Kidney (tissue), 13 donors: ENCODE measurements at regions not wholly inside any gene's neighbourhood (a gene's known extent, or its start where the extent isn't known, plus 50 kb on each side); places are given as distances from the start of the nearest gene placed in this dataset.

Source experiments
- DNase-seq, 5 donors: peaks; one replicate each; pipeline ENCODE4 v3.0.0-alpha.2; 2013 to 2020
- FAIRE-seq: peaks from 2 replicates; lab custom pipeline; 2012; peaks lifted over from hg19 to GRCh38; lab: Jason Lieb, UNC
- H3K27ac ChIP-seq, 2 donors: one replicate each; pipeline ENCODE4 v1.7.0; 2013; ENCODE audit warnings: low read depth in 2 of 2, low read length in 2 of 2, inconsistent platforms in 1 of 2
- H3K27me3 ChIP-seq: one replicate; pipeline ENCODE4 v1.7.1; 2013; ENCODE audit warnings: low read length, inconsistent platforms; ENCODE audit not compliant: control insufficient read depth, insufficient read depth
- H3K36me3 ChIP-seq, 3 donors: one replicate each; pipeline versions ENCODE4 v1.7.0 to v1.7.1; 2013; ENCODE audit warnings: low read length in 3 of 3, control low read depth in 1 of 3, inconsistent platforms in 1 of 3; ENCODE audit not compliant: insufficient read depth in 3 of 3, control insufficient read depth in 2 of 3
- H3K4me1 ChIP-seq, 3 donors: one replicate each; pipeline versions ENCODE4 v1.7.0 to v1.7.1; 2013; ENCODE audit warnings: low read length in 3 of 3, inconsistent platforms in 1 of 3, low read depth in 1 of 3; ENCODE audit not compliant: control insufficient read depth in 2 of 3, insufficient read depth in 2 of 3
- H3K4me3 ChIP-seq, 3 donors: one replicate each; pipeline versions ENCODE4 v1.7.0 to v1.8.1; 2013; ENCODE audit warnings: low read length in 3 of 3, control low read depth in 1 of 3, inconsistent platforms in 1 of 3
- H3K9ac ChIP-seq, 3 donors: one replicate each; pipeline versions ENCODE4 v1.7.0 to v1.7.1; 2013; ENCODE audit warnings: low read length in 3 of 3, control low read depth in 1 of 3, inconsistent platforms in 1 of 3
- H3K9me3 ChIP-seq, 3 donors: one replicate each; pipeline versions ENCODE4 v1.7.0 to v1.7.1; 2013; ENCODE audit warnings: low read length in 3 of 3, control low read depth in 1 of 3, inconsistent platforms in 1 of 3; ENCODE audit not compliant: control insufficient read depth in 2 of 3, insufficient read depth in 1 of 3
- CTCF ChIP-seq: IDR thresholded peaks from 3 replicates; pipeline ENCODE4 v1.5.1; 2012; ENCODE audit warnings: mild to moderate bottlenecking, moderate library complexity, borderline replicate concordance; ENCODE audit not compliant: insufficient read depth; ENCODE audit errors: extremely low read depth
- intact Hi-C: fragments of 100-400 bp; cut with DNase I; formaldehyde crosslinking; loops from one replicate; pipeline ENCODE4 v1.11.1; 2022
- donor health status: control.
- donor health status: control.
- donor health status: control.
- donor health status: control.
- donor health status: control.
- donor health status: DM: yes; HTN: yes; CAD: no.
- donor health status: Normal renal cell carcinoma (clear cell type).

DNA sequence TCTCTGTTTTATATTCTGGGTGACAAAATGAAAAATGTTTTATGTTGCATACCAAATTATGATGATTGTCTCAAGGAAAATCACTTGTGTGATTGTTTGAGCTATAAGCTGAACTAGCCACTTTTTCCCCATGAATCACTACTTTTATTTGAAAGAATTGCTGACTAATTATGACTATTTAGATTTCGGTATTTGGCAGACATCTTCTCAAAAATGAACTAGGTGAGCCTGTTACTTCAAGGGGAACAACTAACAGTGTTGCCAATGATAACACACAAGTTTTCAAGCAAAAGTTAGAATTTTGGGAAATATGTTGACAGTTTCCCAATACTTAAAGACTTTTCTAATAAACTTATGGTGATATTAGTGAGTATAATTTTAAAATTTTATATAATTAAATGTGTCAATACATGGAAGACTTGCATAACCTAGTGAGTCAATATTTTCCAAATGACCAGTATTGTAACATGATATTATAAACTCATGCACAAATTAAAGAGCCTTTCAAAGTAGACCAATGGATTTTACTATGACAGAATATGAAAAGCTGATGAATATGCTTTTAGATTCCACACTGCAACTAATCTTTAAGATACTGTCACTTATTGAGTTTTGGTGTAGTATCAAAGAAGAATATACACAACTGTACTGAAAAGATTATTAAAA, 187.7 kb upstream of the GATB start:
- no peak overlapping the region for H3K27ac ChIP-seq
- no peak overlapping the region for H3K4me3 ChIP-seq
- peaks cover 0 to 5% (median 0%) of the 10 kb centered on the region in 3 donors for H3K9me3 ChIP-seq
- TF ChIP-seq CTCF = no peak
- H3K4me1 ChIP-seq = peaks cover 0 to 3% (median 0%) of the 10 kb centered on the region in 3 donors
- H3K27me3 ChIP-seq = no peaks in the 10 kb centered on the region
- no peak overlapping the region for H3K9ac ChIP-seq
- no peaks in the 10 kb centered on the region for H3K36me3 ChIP-seq
- intact Hi-C loops = no loop called here
- FAIRE-seq (no peak), DNase-seq (no peak)

GRCh38 chr4:151946718-151947117, 185.9 kb upstream of the GATB start:
- no peak overlapping the region for H3K9ac ChIP-seq
- H3K27ac ChIP-seq = no peak overlapping the region
- H3K9me3 ChIP-seq = peaks cover 0 to 5% (median 0%) of the 10 kb centered on the region in 3 donors
- no peak for TF ChIP-seq CTCF
- intact Hi-C loops = no loop called here
- DNase-seq (no peak), FAIRE-seq (no peak)
- no peak overlapping the region for H3K4me3 ChIP-seq
- H3K4me1 ChIP-seq = peaks cover 0 to 4% (median 0%) of the 10 kb centered on the region in 3 donors
- H3K27me3 ChIP-seq = no peaks in the 10 kb centered on the region
- no peaks in the 10 kb centered on the region for H3K36me3 ChIP-seq

DNA sequence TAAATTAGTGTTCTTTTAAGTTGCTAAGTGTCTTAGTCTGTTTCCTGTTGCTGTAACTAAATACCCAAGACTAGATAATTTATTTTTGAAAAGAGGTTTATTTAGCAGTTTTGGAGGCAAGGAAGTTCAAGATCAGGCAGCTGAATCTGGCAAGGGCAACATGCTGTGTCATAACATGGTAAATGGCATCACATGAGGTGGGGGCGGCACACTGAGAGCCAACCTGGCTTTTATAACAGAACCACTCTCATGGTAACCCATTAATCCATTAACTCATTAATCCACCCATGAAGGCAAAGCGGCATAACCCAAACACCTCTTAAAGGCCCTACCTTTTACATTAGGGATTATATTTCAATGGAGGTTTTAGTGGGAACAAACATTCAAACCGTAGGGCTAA, 182.2 kb upstream of the GATB start:
- H3K9ac ChIP-seq = no peak overlapping the region
- no peak overlapping the region for H3K27ac ChIP-seq
- TF ChIP-seq CTCF = no peak
- H3K4me1 ChIP-seq = peaks cover 0 to 4% (median 0%) of the 10 kb centered on the region in 3 donors
- DNase-seq = peak in 3 of 5 donors; percentile 55 to 79 (median 75)
- H3K36me3 ChIP-seq = no peaks in the 10 kb centered on the region
- peaks cover 0 to 5% (median 0%) of the 10 kb centered on the region in 3 donors for H3K9me3 ChIP-seq
- H3K4me3 ChIP-seq = no peak overlapping the region
- FAIRE-seq = no peak
- intact Hi-C loops = no loop called here
- no peaks in the 10 kb centered on the region for H3K27me3 ChIP-seq
